H1 (cell line): ENCODE measurements at regions not wholly inside any gene's neighbourhood (a gene's known extent, or its start where the extent isn't known, plus 50 kb on each side); places are given as distances from the start of the nearest gene placed in this dataset.

ENCODE experiments used
- CTCF ChIA-PET: fragments of 300-600 bp; sonication (Branson Sonifier 250); formaldehyde crosslinking; loops from one replicate; lab custom pipeline; 2021; ENCODE audit not compliant: partially characterized antibody; lab: Charles Lee
- POLR2A ChIA-PET: fragments of 300-600 bp; sonication (Branson Sonifier 250); formaldehyde crosslinking; loops from one replicate; lab custom pipeline; 2021; ENCODE audit warnings: inconsistent platforms; ENCODE audit not compliant: partially characterized antibody; lab: Charles Lee
- DNase-seq, 2 experiments: peaks; one replicate each; pipeline versions ENCODE4 v3.0.0 to v3.0.0-alpha.2; 2010 to 2022; ENCODE audit warnings: low spot score in 2 of 2, low read depth in 1 of 2, mixed read lengths in 1 of 2
- FAIRE-seq: peaks from 2 replicates; lab custom pipeline; 2011; peaks lifted over from hg19 to GRCh38; lab: Jason Lieb, UNC
- H2AFZ ChIP-seq: 2 replicates; pipeline ENCODE4 v1.8.1; 2012; ENCODE audit warnings: low read length, inconsistent platforms
- H2AK5ac ChIP-seq: 2 replicates; pipeline ENCODE4 v1.6.1; 2013; ENCODE audit warnings: low read depth, low read length
- H2BK120ac ChIP-seq: replicated peaks from 2 replicates; pipeline ENCODE3; 2013; ENCODE audit warnings: low read depth, low read length, inconsistent platforms
- H2BK12ac ChIP-seq: 2 replicates; pipeline ENCODE4 v1.6.1; 2013; ENCODE audit warnings: low read depth, low read length
- H2BK15ac ChIP-seq: 2 replicates; pipeline ENCODE4 v1.6.1; 2013; ENCODE audit warnings: low read length
- H2BK20ac ChIP-seq: 2 replicates; pipeline ENCODE4 v1.6.1; 2013; ENCODE audit warnings: low read length
- H2BK5ac ChIP-seq: 2 replicates; pipeline ENCODE4 v1.6.1; 2013; ENCODE audit warnings: low read depth, low read length
- H3K14ac ChIP-seq: 2 replicates; pipeline ENCODE4 v1.6.1; 2013; ENCODE audit warnings: inconsistent platforms; ENCODE audit not compliant: insufficient read length
- H3K18ac ChIP-seq: 2 replicates; pipeline ENCODE4 v1.6.1; 2013; ENCODE audit warnings: low read length; ENCODE audit errors: extremely low read depth
- H3K23ac ChIP-seq: 2 replicates; pipeline ENCODE4 v1.6.1; 2013; ENCODE audit warnings: inconsistent platforms; ENCODE audit not compliant: insufficient read length
- H3K23me2 ChIP-seq: 2 replicates; pipeline ENCODE4 v1.6.1; 2013; ENCODE audit warnings: low read depth, low read length
- H3K27ac ChIP-seq: 2 replicates; pipeline ENCODE4 v1.6.1; 2011; ENCODE audit warnings: low read depth, low read length, inconsistent platforms
- H3K27me3 ChIP-seq, 4 experiments: replicated peaks in 1 of 4; 1 replicate in 1 of 4; 2 replicates in 3 of 4; pipeline versions ENCODE4 v1.6.1 to v1.8.1; 2011 to 2013; ENCODE audit warnings: low read length in 3 of 4, mild to moderate bottlenecking in 3 of 4, inconsistent platforms in 2 of 4, mixed read lengths in 2 of 4, moderate library complexity in 1 of 4; ENCODE audit not compliant: control insufficient read depth in 3 of 4, insufficient read depth in 3 of 4; ENCODE audit errors: extremely low read depth in 1 of 4
- H3K36me3 ChIP-seq, 4 experiments: 2 replicates each; pipeline versions ENCODE4 v1.6.1 to v1.8.1; 2011 to 2013; ENCODE audit warnings: mild to moderate bottlenecking in 4 of 4, low read length in 3 of 4, moderate library complexity in 2 of 4, control low read depth in 1 of 4, inconsistent platforms in 1 of 4; ENCODE audit not compliant: insufficient read depth in 4 of 4, control insufficient read depth in 2 of 4
- H3K4ac ChIP-seq: replicated peaks from 2 replicates; pipeline ENCODE3; 2013; ENCODE audit warnings: low read length, low read depth, mixed read lengths, inconsistent platforms; ENCODE audit not compliant: insufficient read length
- H3K4me1 ChIP-seq, 4 experiments: replicated peaks in 1 of 4; 1 replicate in 1 of 4; 2 replicates in 3 of 4; pipeline versions ENCODE4 v1.6.1 to v1.8.1; 2011 to 2013; ENCODE audit warnings: low read length in 3 of 4, inconsistent platforms in 2 of 4, mixed read lengths in 1 of 4; ENCODE audit not compliant: insufficient read depth in 4 of 4, control insufficient read depth in 3 of 4
- H3K4me2 ChIP-seq, 2 experiments: 2 replicates each; pipeline versions ENCODE4 v1.6.1 to v1.8.1; 2011 to 2013; ENCODE audit warnings: low read depth in 2 of 2, low read length in 2 of 2, control low read depth in 1 of 2, inconsistent platforms in 1 of 2, mild to moderate bottlenecking in 1 of 2; ENCODE audit not compliant: insufficient read depth in 1 of 2
- H3K4me3 ChIP-seq, 4 experiments: fragments of 200-600, 300-600 bp in 1 of 4; sonication (generic), shearing (Covaris generic), sonication (Bioruptor Twin) in 1 of 4; 2 replicates each; pipeline versions ENCODE4 v1.5.1 to v1.8.1; 2011 to 2016; ENCODE audit warnings: low read length in 4 of 4, low read depth in 3 of 4, control low read depth in 2 of 4, inconsistent platforms in 2 of 4, mild to moderate bottlenecking in 2 of 4, mixed read lengths in 1 of 4, moderate library complexity in 1 of 4; ENCODE audit not compliant: insufficient read depth in 2 of 4; ENCODE audit errors: extremely low read depth in 1 of 4
- H3K56ac ChIP-seq: replicated peaks from 2 replicates; pipeline ENCODE3; 2013; ENCODE audit warnings: low read depth, mild to moderate bottlenecking, mixed read lengths, low read length, inconsistent platforms; ENCODE audit not compliant: insufficient read length
- H3K79me1 ChIP-seq: 2 replicates; pipeline ENCODE4 v1.6.1; 2013; ENCODE audit warnings: low read depth, low read length, control low read depth
- H3K79me2 ChIP-seq, 2 experiments: 2 replicates each; pipeline versions ENCODE4 v1.6.1 to v1.8.1; 2012 to 2013; ENCODE audit warnings: low read length in 2 of 2, mild to moderate bottlenecking in 2 of 2, inconsistent platforms in 1 of 2; ENCODE audit not compliant: insufficient read depth in 2 of 2, control insufficient read depth in 1 of 2
- H3K9ac ChIP-seq, 4 experiments: replicated peaks in 1 of 4; 1 replicate in 1 of 4; 2 replicates in 3 of 4; pipeline versions ENCODE4 v1.6.1 to v1.8.1; 2011 to 2013; ENCODE audit warnings: low read depth in 3 of 4, low read length in 3 of 4, control low read depth in 2 of 4, mild to moderate bottlenecking in 2 of 4, moderate library complexity in 2 of 4, inconsistent platforms in 1 of 4; ENCODE audit errors: extremely low read depth in 1 of 4
- H3K9me3 ChIP-seq, 2 experiments: 2 replicates each; pipeline versions ENCODE4 v1.6.1 to v1.8.1; 2012 to 2013; ENCODE audit warnings: mild to moderate bottlenecking in 2 of 2, moderate library complexity in 2 of 2, control low read depth in 1 of 2, inconsistent platforms in 1 of 2, low read depth in 1 of 2, low read length in 1 of 2, mixed read lengths in 1 of 2; ENCODE audit not compliant: insufficient read depth in 2 of 2
- H4K20me1 ChIP-seq, 2 experiments: replicated peaks in 1 of 2; 2 replicates each; pipeline versions ENCODE3 to v1.8.1; 2011 to 2013; ENCODE audit warnings: inconsistent platforms in 2 of 2, low read length in 2 of 2, mild to moderate bottlenecking in 1 of 2; ENCODE audit not compliant: insufficient read depth in 2 of 2, control insufficient read depth in 1 of 2
- H4K5ac ChIP-seq: 2 replicates; pipeline ENCODE4 v1.6.1; 2013; ENCODE audit warnings: low read length, low read depth, mixed read lengths, inconsistent platforms; ENCODE audit not compliant: insufficient read length
- H4K8ac ChIP-seq: 2 replicates; pipeline ENCODE4 v1.8.0; 2013; ENCODE audit warnings: mild to moderate bottlenecking, moderate library complexity, low read length, inconsistent platforms; ENCODE audit not compliant: insufficient read depth; ENCODE audit errors: extremely low read depth
- H4K91ac ChIP-seq: replicated peaks from 2 replicates; pipeline ENCODE3; 2013; ENCODE audit warnings: low read length, mixed read lengths, inconsistent platforms; ENCODE audit not compliant: insufficient read length
- BACH1 ChIP-seq: IDR thresholded peaks from 2 replicates; pipeline ENCODE4 v1.6.1; 2012; ENCODE audit warnings: low read length, improper control_type of control experiment
- CBX5 ChIP-seq: fragments of 300-800, 300-1000 bp; sonication (generic); IDR thresholded peaks from 2 replicates; pipeline ENCODE4 v1.7.1; 2016; ENCODE audit warnings: antibody characterized with exemption, low read length, low read depth
- CTBP2 ChIP-seq: IDR thresholded peaks from 2 replicates; pipeline ENCODE4 v1.7.0; 2011; ENCODE audit warnings: borderline replicate concordance, mild to moderate bottlenecking, moderate library complexity, mixed read lengths, low read length; ENCODE audit not compliant: insufficient read depth, insufficient read length
- SUZ12 ChIP-seq: fragments of 200-600 bp; sonication (generic); IDR thresholded peaks from 2 replicates; pipeline ENCODE4 v1.6.1; 2012; ENCODE audit warnings: mild to moderate bottlenecking, inconsistent platforms, low read length, moderate library complexity, mixed read lengths
- TAF1 ChIP-seq: IDR thresholded peaks from 2 replicates; pipeline ENCODE4 v1.6.1; 2011; ENCODE audit warnings: mild to moderate bottlenecking, low read depth, low read length
- WGBS, 2 experiments: shearing (Covaris generic) in 1 of 2; methylation state at CpG; one replicate each; pipeline versions ENCODE4 v1.1.6 to v1.1.7; 2013 to 2015; ENCODE audit warnings: low lambda C conversion rate in 2 of 2, mixed read lengths in 2 of 2, inconsistent platforms in 1 of 2, low coverage in 1 of 2, missing lambda C conversion rate in 1 of 2; ENCODE audit not compliant: insufficient replicate concordance in 2 of 2, insufficient coverage in 1 of 2, insufficient read length in 1 of 2; ENCODE audit errors: extremely low coverage in 1 of 2, missing lambda C conversion rate in 1 of 2; 5-methylcytosine and 5-hydroxymethylcytosine counted together
- TF ChIP-seq, protein P1 (sequence below): IDR thresholded peaks from 2 replicates; pipeline ENCODE4 v1.6.1; 2012; ENCODE audit warnings: inconsistent platforms

DNA sequence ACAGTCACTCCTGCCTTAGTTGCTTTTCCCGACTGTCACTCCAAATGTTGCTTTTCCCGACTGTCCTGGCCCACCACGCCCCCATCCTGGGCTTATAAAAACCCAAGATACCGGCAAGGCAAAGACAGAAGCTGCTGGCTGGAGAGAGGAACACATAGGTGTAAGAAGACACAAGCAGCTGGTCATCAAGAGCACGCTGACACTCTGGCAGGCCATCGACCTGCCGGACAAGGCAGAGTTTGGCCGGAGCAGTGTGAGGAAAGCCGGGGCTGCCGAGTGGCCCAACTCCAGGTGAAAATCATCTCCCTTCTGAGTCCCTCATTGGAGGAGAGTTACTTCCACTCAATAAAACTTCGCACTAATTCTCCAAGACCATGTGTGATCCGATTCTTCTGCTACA is 349.5 kb downstream of the SLITRK1 start:
- Histone ChIP-seq H3K4me3 (no peak overlapping the region), H2BK120ac (no peak overlapping the region), H4K20me1 (no peaks in the 10 kb centered on the region), H3K23me2 (no peaks in the 10 kb centered on the region), H2BK5ac (no peak overlapping the region), H3K4ac (no peak overlapping the region), H3K36me3 (no peaks in the 10 kb centered on the region), H4K91ac (no peak overlapping the region), H2BK15ac (no peak overlapping the region), H4K8ac (no peak overlapping the region), H2AK5ac (no peak overlapping the region), H3K4me1 (peaks cover 0 to 2% (median 0%) of the 10 kb centered on the region in 4 experiments; a peak in 1 of 7 replicates), H4K5ac (no peak overlapping the region), H3K18ac (no peak overlapping the region), H3K4me2 (no peak overlapping the region), H3K27ac (no peak overlapping the region), H2AFZ (no peak overlapping the region), H3K79me2 (no peaks in the 10 kb centered on the region), H3K9me3 (no peaks in the 10 kb centered on the region), H3K9ac (no peak overlapping the region), H2BK12ac (no peak overlapping the region), H3K14ac (no peak overlapping the region), H3K79me1 (no peaks in the 10 kb centered on the region), H3K56ac (no peak overlapping the region), H3K23ac (no peak overlapping the region), H2BK20ac (no peak overlapping the region), H3K27me3 (no peaks in the 10 kb centered on the region)
- CTCF ChIA-PET: no interaction called here
- FAIRE-seq: no peak
- POLR2A ChIA-PET: no interaction called here
- no peak for DNase-seq
- TF ChIP-seq, protein P1, sequence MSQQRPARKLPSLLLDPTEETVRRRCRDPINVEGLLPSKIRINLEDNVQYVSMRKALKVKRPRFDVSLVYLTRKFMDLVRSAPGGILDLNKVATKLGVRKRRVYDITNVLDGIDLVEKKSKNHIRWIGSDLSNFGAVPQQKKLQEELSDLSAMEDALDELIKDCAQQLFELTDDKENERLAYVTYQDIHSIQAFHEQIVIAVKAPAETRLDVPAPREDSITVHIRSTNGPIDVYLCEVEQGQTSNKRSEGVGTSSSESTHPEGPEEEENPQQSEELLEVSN: no peak
- TF ChIP-seq CTBP2: no peak
- no peak for TF ChIP-seq CBX5
- no peak for TF ChIP-seq TAF1
- TF ChIP-seq BACH1: no peak
- no peak for TF ChIP-seq SUZ12
- WGBS, 2 experiments: 93% methylated on average over 12 of the region's 12 CpGs; no CpG with 5 or more reads in 1 of the 2 experiments
